CD4-positive, alpha-beta memory T cell (primary cell): ENCODE measurements at regions not wholly inside any gene's neighbourhood (a gene's known extent, or its start where the extent isn't known, plus 50 kb on each side); places are given as distances from the start of the nearest gene placed in this dataset.

Experiments used
- CTCF ChIA-PET: fragments of 350-600 bp; sonication (Branson Sonifier 250); formaldehyde crosslinking; loops from one replicate; lab custom pipeline; 2021; ENCODE audit warnings: inconsistent platforms; ENCODE audit not compliant: partially characterized antibody; lab: Charles Lee
- POLR2A ChIA-PET: fragments of 350-600 bp; sonication (Branson Sonifier 250); formaldehyde crosslinking; loops from one replicate; lab custom pipeline; 2021; ENCODE audit not compliant: partially characterized antibody; lab: Charles Lee
- DNase-seq, 5 donors: peaks; one replicate each; pipeline versions ENCODE4 v3.0.0 to v3.0.0-alpha.2; 2020 to 2022; ENCODE audit warnings: mixed read lengths in 1 of 5
- H3K27ac ChIP-seq: one replicate; pipeline ENCODE4 v1.7.0; 2013; ENCODE audit warnings: low read depth, low read length
- H3K27me3 ChIP-seq: 2 replicates; pipeline ENCODE4 v1.7.0; 2013; ENCODE audit warnings: mild to moderate bottlenecking, low read length, moderate library complexity; ENCODE audit not compliant: insufficient read depth
- H3K36me3 ChIP-seq: 2 replicates; pipeline ENCODE4 v1.7.0; 2013; ENCODE audit warnings: mild to moderate bottlenecking, low read length, moderate library complexity; ENCODE audit not compliant: insufficient read depth
- H3K4me1 ChIP-seq: 2 replicates; pipeline ENCODE4 v1.7.0; 2013; ENCODE audit warnings: mild to moderate bottlenecking, low read length, moderate library complexity; ENCODE audit not compliant: insufficient read depth
- H3K4me3 ChIP-seq, 2 donors: one replicate each; pipeline ENCODE4 v1.7.0; 2013; ENCODE audit warnings: low read length in 2 of 2, mild to moderate bottlenecking in 1 of 2
- H3K9me3 ChIP-seq, 2 donors: one replicate each; pipeline ENCODE4 v1.7.0; 2013; ENCODE audit warnings: low read length in 2 of 2, control low read depth in 1 of 2; ENCODE audit not compliant: control insufficient read depth in 1 of 2
- H3K27ac Mint-ChIP-seq, 7 donors: one replicate each; pipeline ENCODE4 v1.8.0; 2020 to 2021; ENCODE audit warnings: mixed read lengths in 7 of 7, mild to moderate bottlenecking in 6 of 7, inconsistent platforms in 3 of 7, moderate library complexity in 3 of 7
- H3K27me3 Mint-ChIP-seq, 2 donors: one replicate each; pipeline ENCODE4 v1.8.0; 2020 to 2021; ENCODE audit warnings: mixed read lengths in 2 of 2
- H3K36me3 Mint-ChIP-seq, 2 donors: one replicate each; pipeline ENCODE4 v1.8.0; 2020 to 2021; ENCODE audit warnings: mixed read lengths in 2 of 2, inconsistent platforms in 1 of 2, mild to moderate bottlenecking in 1 of 2
- H3K4me1 Mint-ChIP-seq, 4 donors: one replicate each; pipeline ENCODE4 v1.8.0; 2020 to 2021; ENCODE audit warnings: mixed read lengths in 4 of 4, mild to moderate bottlenecking in 1 of 4
- H3K4me3 Mint-ChIP-seq, 8 donors: one replicate each; pipeline ENCODE4 v1.8.0; 2020 to 2021; ENCODE audit warnings: mixed read lengths in 8 of 8, mild to moderate bottlenecking in 7 of 8, moderate library complexity in 6 of 8, inconsistent platforms in 3 of 8
- H3K9me3 Mint-ChIP-seq, 8 donors: one replicate each; pipeline ENCODE4 v1.8.0; 2020 to 2021; ENCODE audit warnings: mixed read lengths in 8 of 8, mild to moderate bottlenecking in 5 of 8, inconsistent platforms in 3 of 8, moderate library complexity in 1 of 8
- intact Hi-C: fragments of 100-400 bp; cut with micrococcal nuclease; formaldehyde crosslinking; loops from one replicate; pipeline ENCODE4 v1.15.1; 2023

GRCh38 chr11:95569207-95569606 lies 220.4 kb downstream of the FAM76B start:
- Histone ChIP-seq H3K9me3 (no peaks in the 10 kb centered on the region), H3K27ac (no peak overlapping the region), H3K4me3 (no peak overlapping the region), H3K4me1 (no peaks in the 10 kb centered on the region), H3K36me3 (no peaks in the 10 kb centered on the region), H3K27me3 (no peaks in the 10 kb centered on the region)
- POLR2A ChIA-PET, result no interaction called here
- H3K4me1 Mint-ChIP-seq, result peaks cover 0 to 9% (median 4%) of the 10 kb centered on the region in 4 donors
- H3K4me3 Mint-ChIP-seq, result no peak overlapping the region
- CTCF ChIA-PET, result no interaction called here
- H3K9me3 Mint-ChIP-seq, result peaks cover 0 to 19% (median 17%) of the 10 kb centered on the region in 8 donors
- H3K27me3 Mint-ChIP-seq, result no peaks in the 10 kb centered on the region
- intact Hi-C loops, result no loop called here
- no peak for DNase-seq
- no peak overlapping the region for H3K27ac Mint-ChIP-seq
- H3K36me3 Mint-ChIP-seq, result peaks cover 3 to 4% of the 10 kb centered on the region in 2 donors

- no peaks in the 10 kb centered on the region for H3K4me1 ChIP-seq
- no peak for DNase-seq
- H3K9me3 Mint-ChIP-seq, result peaks cover 0 to 19% (median 17%) of the 10 kb centered on the region in 8 donors
- H3K36me3 ChIP-seq, result no peaks in the 10 kb centered on the region
- no peak overlapping the region for H3K27ac ChIP-seq
- no peaks in the 10 kb centered on the region for H3K27me3 Mint-ChIP-seq
- peaks cover 3 to 4% of the 10 kb centered on the region in 2 donors for H3K36me3 Mint-ChIP-seq
- no peak overlapping the region for H3K4me3 ChIP-seq
- intact Hi-C loops, result no loop called here
- ChIA-PET POLR2A (no interaction called here), CTCF (no interaction called here)
- no peak overlapping the region for H3K4me3 Mint-ChIP-seq
- H3K27me3 ChIP-seq, result no peaks in the 10 kb centered on the region
- H3K9me3 ChIP-seq, result no peaks in the 10 kb centered on the region
- H3K4me1 Mint-ChIP-seq, result peaks cover 0 to 9% (median 4%) of the 10 kb centered on the region in 4 donors
- H3K27ac Mint-ChIP-seq, result peak overlapping the region in 1 of 7 donors; percentile 47
Measured at GRCh38 chr11:95568281-95568680, 221.3 kb downstream of the FAM76B start.

- H3K27ac Mint-ChIP-seq, result no peak overlapping the region
- H3K4me1 Mint-ChIP-seq, result peaks cover 1 to 9% (median 4%) of the 10 kb centered on the region in 4 donors
- peaks cover 0 to 19% (median 17%) of the 10 kb centered on the region in 8 donors for H3K9me3 Mint-ChIP-seq
- no peaks in the 10 kb centered on the region for H3K27me3 Mint-ChIP-seq
- no peak overlapping the region for H3K4me3 Mint-ChIP-seq
- Histone ChIP-seq H3K9me3 (no peaks in the 10 kb centered on the region), H3K27me3 (no peaks in the 10 kb centered on the region), H3K27ac (no peak overlapping the region), H3K4me1 (no peaks in the 10 kb centered on the region), H3K36me3 (no peaks in the 10 kb centered on the region), H3K4me3 (no peak overlapping the region)
- ChIA-PET POLR2A (no interaction called here), CTCF (interaction anchor here (0.9 kb wide), 1 partner anchor 138 kb away, joined by 3 read pairs; no protein-coding TSS in a partner anchor)
- intact Hi-C loops, result no loop called here
- no peak for DNase-seq
- H3K36me3 Mint-ChIP-seq, result peaks cover 3 to 4% of the 10 kb centered on the region in 2 donors
Measured at GRCh38 chr11:95567685-95568084, 221.9 kb downstream of the FAM76B start.

GRCh38 chr11:95566211-95566610 lies 223.4 kb downstream of the FAM76B start:
- Mint-ChIP-seq H3K4me3 (no peak overlapping the region), H3K4me1 (peaks cover 2 to 9% (median 4%) of the 10 kb centered on the region in 4 donors), H3K36me3 (peaks cover 3 to 4% of the 10 kb centered on the region in 2 donors), H3K27ac (no peak overlapping the region), H3K9me3 (peaks cover 0 to 19% (median 17%) of the 10 kb centered on the region in 8 donors), H3K27me3 (no peaks in the 10 kb centered on the region)
- Histone ChIP-seq H3K4me1 (no peaks in the 10 kb centered on the region), H3K27me3 (no peaks in the 10 kb centered on the region), H3K27ac (no peak overlapping the region), H3K36me3 (no peaks in the 10 kb centered on the region), H3K4me3 (no peak overlapping the region), H3K9me3 (no peaks in the 10 kb centered on the region)
- intact Hi-C loops, result no loop called here
- DNase-seq, result no peak
- CTCF ChIA-PET, result no interaction called here
- POLR2A ChIA-PET, result interaction anchor here (1.1 kb wide), 1 partner anchor 345 kb away, joined by 5 read pairs; no protein-coding TSS in a partner anchor

- Histone ChIP-seq H3K9me3 (no peaks in the 10 kb centered on the region), H3K36me3 (no peaks in the 10 kb centered on the region), H3K4me3 (no peak overlapping the region), H3K27me3 (no peaks in the 10 kb centered on the region), H3K4me1 (no peaks in the 10 kb centered on the region), H3K27ac (no peak overlapping the region)
- ChIA-PET CTCF (interaction anchor here (1.4 kb wide), 1 partner anchor 17 kb away, joined by 3 read pairs; no protein-coding TSS in a partner anchor), POLR2A (interaction anchor here (1.1 kb wide), 1 partner anchor 344 kb away, joined by 5 read pairs; no protein-coding TSS in a partner anchor)
- Mint-ChIP-seq H3K27me3 (no peaks in the 10 kb centered on the region), H3K27ac (no peak overlapping the region), H3K4me3 (no peak overlapping the region), H3K9me3 (peaks cover 0 to 19% (median 16%) of the 10 kb centered on the region in 8 donors), H3K4me1 (peaks cover 2 to 9% (median 5%) of the 10 kb centered on the region in 4 donors), H3K36me3 (peaks cover 3 to 4% of the 10 kb centered on the region in 2 donors)
- no peak for DNase-seq
- intact Hi-C loops, result no loop called here
Measured at GRCh38 chr11:95565724-95566141, 223.8 kb downstream of the FAM76B start.

- no peaks in the 10 kb centered on the region for H3K36me3 Mint-ChIP-seq
- DNase-seq, result no peak
- H3K27me3 ChIP-seq, result no peaks in the 10 kb centered on the region
- H3K27me3 Mint-ChIP-seq, result no peaks in the 10 kb centered on the region
- H3K36me3 ChIP-seq, result no peaks in the 10 kb centered on the region
- no peak overlapping the region for H3K4me3 ChIP-seq
- POLR2A ChIA-PET, result interaction anchor here (1.3 kb wide), 1 partner anchor 109 kb away, joined by 3 read pairs; no protein-coding TSS in a partner anchor
- intact Hi-C loops, result no loop called here
- CTCF ChIA-PET, result interaction anchor here (1.2 kb wide), 1 partner anchor 141 kb away, joined by 3 read pairs; no protein-coding TSS in a partner anchor
- H3K9me3 Mint-ChIP-seq, result peaks cover 0 to 10% (median 7%) of the 10 kb centered on the region in 8 donors
- H3K27ac Mint-ChIP-seq, result no peak overlapping the region
- H3K4me1 ChIP-seq, result no peaks in the 10 kb centered on the region
- no peak overlapping the region for H3K4me3 Mint-ChIP-seq
- no peak overlapping the region for H3K27ac ChIP-seq
- H3K4me1 Mint-ChIP-seq, result peaks cover 2 to 9% (median 5%) of the 10 kb centered on the region in 4 donors
- H3K9me3 ChIP-seq, result no peaks in the 10 kb centered on the region
Measured at GRCh38 chr11:95563859-95564258, 225.7 kb downstream of the FAM76B start.

- CTCF ChIA-PET, result interaction anchor here (1.2 kb wide), 1 partner anchor 142 kb away, joined by 3 read pairs; no protein-coding TSS in a partner anchor
- POLR2A ChIA-PET, result no interaction called here
- H3K9me3 Mint-ChIP-seq, result peaks cover 0 to 4% (median 3%) of the 10 kb centered on the region in 8 donors
- Histone ChIP-seq H3K4me1 (no peaks in the 10 kb centered on the region), H3K27ac (no peak overlapping the region), H3K36me3 (no peaks in the 10 kb centered on the region), H3K4me3 (no peak overlapping the region), H3K27me3 (no peaks in the 10 kb centered on the region), H3K9me3 (no peaks in the 10 kb centered on the region)
- H3K27ac Mint-ChIP-seq, result no peak overlapping the region
- no peak for DNase-seq
- intact Hi-C loops, result no loop called here
- H3K4me1 Mint-ChIP-seq, result peaks cover 2 to 9% (median 5%) of the 10 kb centered on the region in 4 donors
- no peaks in the 10 kb centered on the region for H3K27me3 Mint-ChIP-seq
- no peak overlapping the region for H3K4me3 Mint-ChIP-seq
- H3K36me3 Mint-ChIP-seq, result no peaks in the 10 kb centered on the region
Measured at GRCh38 chr11:95563173-95563572, 226.4 kb downstream of the FAM76B start.
